H9 (cell line): ENCODE measurements at regions not wholly inside any gene's neighbourhood (a gene's known extent, or its start where the extent isn't known, plus 50 kb on each side); places are given as distances from the start of the nearest gene placed in this dataset.

Experiments
- DNase-seq: peaks from one replicate; pipeline ENCODE4 v3.0.0-alpha.2; 2017
- H2AFZ ChIP-seq: one replicate; pipeline ENCODE4 v1.6.1; 2013; ENCODE audit warnings: mild to moderate bottlenecking, low read length, control low read depth, moderate library complexity
- H2AK5ac ChIP-seq: 2 replicates; pipeline ENCODE4 v1.6.1; 2013; ENCODE audit warnings: low read length, control low read depth, mixed read lengths; ENCODE audit not compliant: insufficient read length
- H2BK120ac ChIP-seq: one replicate; pipeline ENCODE4 v1.6.1; 2013; ENCODE audit warnings: low read depth, mild to moderate bottlenecking, low read length, control low read depth, inconsistent platforms; ENCODE audit not compliant: poor library complexity, severe bottlenecking
- H2BK12ac ChIP-seq: 2 replicates; pipeline ENCODE4 v1.6.1; 2013; ENCODE audit warnings: low read length, control low read depth, mixed read lengths, low read depth; ENCODE audit not compliant: insufficient read length
- H2BK15ac ChIP-seq: 2 replicates; pipeline ENCODE4 v1.6.1; 2013; ENCODE audit warnings: low read depth, low read length, control low read depth
- H2BK20ac ChIP-seq: one replicate; pipeline ENCODE4 v1.6.1; 2013; ENCODE audit warnings: low read depth, mild to moderate bottlenecking, low read length, control low read depth, inconsistent platforms; ENCODE audit not compliant: poor library complexity, severe bottlenecking
- H2BK5ac ChIP-seq: 2 replicates; pipeline ENCODE4 v1.6.1; 2013; ENCODE audit warnings: low read length, control low read depth, mixed read lengths; ENCODE audit not compliant: insufficient read length
- H3K14ac ChIP-seq: 2 replicates; pipeline ENCODE4 v1.6.1; 2013; ENCODE audit warnings: low read length, control low read depth; ENCODE audit not compliant: insufficient read depth
- H3K18ac ChIP-seq: 2 replicates; pipeline ENCODE4 v1.6.1; 2013; ENCODE audit warnings: low read depth, mild to moderate bottlenecking, mixed read lengths, low read length, control low read depth; ENCODE audit not compliant: insufficient read length
- H3K23ac ChIP-seq: 2 replicates; pipeline ENCODE4 v1.6.1; 2013; ENCODE audit warnings: low read length, control low read depth, mixed read lengths, low read depth; ENCODE audit not compliant: insufficient read length
- H3K23me2 ChIP-seq: 2 replicates; pipeline ENCODE4 v1.6.1; 2013; ENCODE audit warnings: low read depth, mild to moderate bottlenecking, mixed read lengths, low read length, control low read depth; ENCODE audit not compliant: insufficient read length, poor library complexity, severe bottlenecking
- H3K27ac ChIP-seq: 2 replicates; pipeline ENCODE4 v1.5.1; 2013; ENCODE audit warnings: low read length, control low read depth, mixed read lengths, low read depth; ENCODE audit not compliant: insufficient read length
- H3K27me3 ChIP-seq: 2 replicates; pipeline ENCODE4 v1.6.1; 2013; ENCODE audit warnings: low read length, control low read depth, inconsistent platforms; ENCODE audit not compliant: insufficient read depth
- H3K4ac ChIP-seq: 2 replicates; pipeline ENCODE4 v1.6.1; 2013; ENCODE audit warnings: low read depth, mild to moderate bottlenecking, control low read depth, inconsistent platforms, low read length, moderate library complexity
- H3K4me1 ChIP-seq: 2 replicates; pipeline ENCODE4 v1.6.1; 2013; ENCODE audit warnings: low read length, control low read depth, inconsistent platforms; ENCODE audit not compliant: insufficient read depth
- H3K4me2 ChIP-seq: 2 replicates; pipeline ENCODE4 v1.6.1; 2013; ENCODE audit warnings: low read length, control low read depth, mixed read lengths; ENCODE audit not compliant: insufficient read length, insufficient read depth
- H3K56ac ChIP-seq: 2 replicates; pipeline ENCODE4 v1.6.1; 2013; ENCODE audit warnings: low read depth, mild to moderate bottlenecking, mixed read lengths, low read length, control low read depth; ENCODE audit not compliant: insufficient read length
- H3K79me1 ChIP-seq: 2 replicates; pipeline ENCODE4 v1.6.1; 2013; ENCODE audit warnings: low read depth, mild to moderate bottlenecking, moderate library complexity, low read length, control low read depth, inconsistent platforms; ENCODE audit not compliant: insufficient read depth, poor library complexity, severe bottlenecking
- H3K79me2 ChIP-seq: 2 replicates; pipeline ENCODE4 v1.6.1; 2013; ENCODE audit warnings: low read length, control low read depth, inconsistent platforms; ENCODE audit not compliant: insufficient read depth
- H3K9ac ChIP-seq: 2 replicates; pipeline ENCODE4 v1.6.1; 2013; ENCODE audit warnings: low read length, control low read depth, mixed read lengths; ENCODE audit not compliant: insufficient read length; ENCODE audit errors: extremely low read depth
- H3K9me3 ChIP-seq: one replicate; pipeline ENCODE4 v1.6.1; 2013; ENCODE audit warnings: low read depth, low read length, inconsistent platforms; ENCODE audit not compliant: control insufficient read depth
- H3T11ph ChIP-seq: one replicate; pipeline ENCODE4 v1.6.1; 2013; ENCODE audit warnings: mild to moderate bottlenecking, low read length, control low read depth, inconsistent platforms
- H4K20me1 ChIP-seq: one replicate; pipeline ENCODE4 v1.6.1; 2013; ENCODE audit not compliant: control insufficient read depth, insufficient read length, insufficient read depth
- H4K5ac ChIP-seq: 2 replicates; pipeline ENCODE4 v1.6.1; 2013; ENCODE audit warnings: low read depth, mild to moderate bottlenecking, mixed read lengths, low read length, control low read depth; ENCODE audit not compliant: insufficient read length
- H4K8ac ChIP-seq: replicated peaks from 2 replicates; pipeline ENCODE4 v1.6.1; 2013; ENCODE audit warnings: low read length, control low read depth, mixed read lengths, low read depth; ENCODE audit not compliant: insufficient read length
- H4K91ac ChIP-seq: 2 replicates; pipeline ENCODE4 v1.6.1; 2013; ENCODE audit warnings: low read depth, mild to moderate bottlenecking, moderate library complexity, mixed read lengths, low read length, control low read depth; ENCODE audit not compliant: insufficient read length
- H3K27ac Mint-ChIP-seq, 3 experiments: 2 replicates in 2 of 3; 3 replicates in 1 of 3; pipeline ENCODE4 v1.8.0; 2020 to 2021; ENCODE audit warnings: mixed read lengths in 3 of 3, mild to moderate bottlenecking in 1 of 3, moderate library complexity in 1 of 3
- H3K27me3 Mint-ChIP-seq: 2 replicates; pipeline ENCODE4 v1.8.0; 2021; ENCODE audit warnings: low read depth, mild to moderate bottlenecking, moderate library complexity, mixed read lengths
- H3K36me3 Mint-ChIP-seq, 3 experiments: 2 replicates in 2 of 3; 3 replicates in 1 of 3; pipeline ENCODE4 v1.8.0; 2020 to 2021; ENCODE audit warnings: low read depth in 3 of 3, mixed read lengths in 3 of 3; ENCODE audit not compliant: insufficient read depth in 1 of 3
- H3K4me1 Mint-ChIP-seq, 2 experiments: 2 replicates each; pipeline ENCODE4 v1.8.0; 2020; ENCODE audit warnings: mixed read lengths in 2 of 2
- H3K4me3 Mint-ChIP-seq, 2 experiments: 2 replicates in 1 of 2; 3 replicates in 1 of 2; pipeline ENCODE4 v1.8.0; 2020 to 2021; ENCODE audit warnings: mild to moderate bottlenecking in 2 of 2, mixed read lengths in 2 of 2, moderate library complexity in 1 of 2
- H3K9me3 Mint-ChIP-seq, 2 experiments: 2 replicates in 1 of 2; 3 replicates in 1 of 2; pipeline ENCODE4 v1.8.0; 2020; ENCODE audit warnings: mild to moderate bottlenecking in 2 of 2, mixed read lengths in 2 of 2, moderate library complexity in 1 of 2
- CTCF ChIP-seq: fragments of 200-600 bp; sonication (generic); conservative IDR thresholded peaks from 3 replicates; pipeline ENCODE4 v1.8.0; 2021; ENCODE audit warnings: antibody characterized with exemption, mild to moderate bottlenecking

- H3T11ph ChIP-seq: no peak overlapping the region
- no peak overlapping the region for H2AFZ ChIP-seq
- H3K4me1 ChIP-seq: no peaks in the 10 kb centered on the region
- no peak overlapping the region for H4K91ac ChIP-seq
- H3K4me3 Mint-ChIP-seq: no peak overlapping the region
- H4K5ac ChIP-seq: no peak overlapping the region
- no peaks in the 10 kb centered on the region for H3K27me3 ChIP-seq
- no peak overlapping the region for H3K27ac ChIP-seq
- no peak overlapping the region for H2BK20ac ChIP-seq
- no peaks in the 10 kb centered on the region for H3K36me3 Mint-ChIP-seq
- peaks cover 0 to 2% of the 10 kb centered on the region in 2 experiments; a peak in 2 of 5 replicates for H3K9me3 Mint-ChIP-seq
- H2BK15ac ChIP-seq: no peak overlapping the region
- no peak overlapping the region for H2AK5ac ChIP-seq
- no peak overlapping the region for H3K18ac ChIP-seq
- no peak overlapping the region for H2BK120ac ChIP-seq
- H3K56ac ChIP-seq: no peak overlapping the region
- DNase-seq: no peak
- H3K23ac ChIP-seq: no peak overlapping the region
- no peak overlapping the region for H3K27ac Mint-ChIP-seq
- H3K4ac ChIP-seq: no peak overlapping the region
- no peak overlapping the region for H3K14ac ChIP-seq
- H3K4me2 ChIP-seq: no peak overlapping the region
- no peaks in the 10 kb centered on the region for H4K20me1 ChIP-seq
- H2BK5ac ChIP-seq: no peak overlapping the region
- H3K9me3 ChIP-seq: no peaks in the 10 kb centered on the region
- no peaks in the 10 kb centered on the region for H3K27me3 Mint-ChIP-seq
- H4K8ac ChIP-seq: no peak overlapping the region
- H2BK12ac ChIP-seq: no peak overlapping the region
- H3K9ac ChIP-seq: no peak overlapping the region
- no peak for TF ChIP-seq CTCF
- H3K79me2 ChIP-seq: no peaks in the 10 kb centered on the region
- H3K23me2 ChIP-seq: no peaks in the 10 kb centered on the region
- no peaks in the 10 kb centered on the region for H3K4me1 Mint-ChIP-seq
- no peaks in the 10 kb centered on the region for H3K79me1 ChIP-seq
Measured at GRCh38 chr4:79757600-79757999, 315.4 kb downstream of the ANTXR2 start.
